Colonic mucosa (tissue), 4 donors: ENCODE measurements at regions not wholly inside any gene's neighbourhood (a gene's known extent, or its start where the extent isn't known, plus 50 kb on each side); places are given as distances from the start of the nearest gene placed in this dataset.
"Not testable (repeated sequence)": the region's sequence is repeated elsewhere in the genome, so short reads cannot be mapped to it uniquely, and the experiment has no call there.

Source experiments
- DNase-seq: peaks from one replicate; pipeline ENCODE4 v3.0.0-alpha.2; 2020
- H3K27ac ChIP-seq: fragments of 200-600 bp; one replicate; pipeline ENCODE4 v1.8.0; 2021
- H3K27me3 ChIP-seq: fragments of 200-600 bp; one replicate; pipeline ENCODE4 v1.8.0; 2021
- H3K36me3 ChIP-seq: fragments of 200-600 bp; one replicate; pipeline ENCODE4 v1.8.0; 2021
- H3K4me1 ChIP-seq: fragments of 200-600 bp; one replicate; pipeline ENCODE4 v1.8.0; 2021; ENCODE audit warnings: mild to moderate bottlenecking
- H3K4me3 ChIP-seq: fragments of 200-600 bp; one replicate; pipeline ENCODE4 v1.8.0; 2021
- H3K9ac ChIP-seq, 2 donors: one replicate each; pipeline ENCODE4 v1.7.0; 2013; ENCODE audit warnings: control low read depth in 2 of 2, low read depth in 2 of 2, low read length in 2 of 2
- H3K9me3 ChIP-seq: fragments of 200-600 bp; one replicate; pipeline ENCODE4 v1.8.0; 2021
- intact Hi-C: fragments of 100-400 bp; cut with DNase I; formaldehyde crosslinking; loops from one replicate; pipeline ENCODE4 v1.14.1; 2022
- TF ChIP-seq, protein P1 (sequence below): fragments of 200-600 bp; IDR thresholded peaks from one replicate; pipeline ENCODE4 v1.8.0; 2022; ENCODE audit warnings: antibody characterized with exemption, mild to moderate bottlenecking
- donor health status: healthy.
- donor health status: DM: no; HTN: no; CAD: no.
- donor health status: DM: no; HTN: no; CAD: no.

DNA sequence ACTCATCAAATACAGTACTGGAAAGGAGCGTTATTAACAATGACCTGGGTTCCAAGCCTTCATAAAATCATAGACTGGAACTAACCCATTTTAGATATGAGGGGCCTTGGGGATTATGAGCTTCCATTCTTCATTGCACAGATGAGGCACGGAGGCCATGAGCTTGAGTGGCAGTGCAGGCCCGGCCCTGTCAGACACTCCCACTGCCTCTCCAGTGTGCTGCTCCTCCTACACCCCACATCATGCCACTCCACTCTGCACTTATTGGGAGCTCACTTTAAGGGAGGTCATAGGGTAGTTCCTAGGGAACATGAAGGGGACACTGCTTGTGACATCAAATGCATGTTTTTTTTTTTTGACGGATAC is 77.9 kb downstream of the TSN start:
- Histone ChIP-seq H3K9me3 (no peaks in the 10 kb centered on the region), H3K27ac (no peak overlapping the region), H3K4me1 (no peaks in the 10 kb centered on the region), H3K36me3 (no peaks in the 10 kb centered on the region), H3K27me3 (no peaks in the 10 kb centered on the region), H3K9ac (no peak overlapping the region), H3K4me3 (no peak overlapping the region)
- intact Hi-C loops: no loop called here
- TF ChIP-seq, protein P1, sequence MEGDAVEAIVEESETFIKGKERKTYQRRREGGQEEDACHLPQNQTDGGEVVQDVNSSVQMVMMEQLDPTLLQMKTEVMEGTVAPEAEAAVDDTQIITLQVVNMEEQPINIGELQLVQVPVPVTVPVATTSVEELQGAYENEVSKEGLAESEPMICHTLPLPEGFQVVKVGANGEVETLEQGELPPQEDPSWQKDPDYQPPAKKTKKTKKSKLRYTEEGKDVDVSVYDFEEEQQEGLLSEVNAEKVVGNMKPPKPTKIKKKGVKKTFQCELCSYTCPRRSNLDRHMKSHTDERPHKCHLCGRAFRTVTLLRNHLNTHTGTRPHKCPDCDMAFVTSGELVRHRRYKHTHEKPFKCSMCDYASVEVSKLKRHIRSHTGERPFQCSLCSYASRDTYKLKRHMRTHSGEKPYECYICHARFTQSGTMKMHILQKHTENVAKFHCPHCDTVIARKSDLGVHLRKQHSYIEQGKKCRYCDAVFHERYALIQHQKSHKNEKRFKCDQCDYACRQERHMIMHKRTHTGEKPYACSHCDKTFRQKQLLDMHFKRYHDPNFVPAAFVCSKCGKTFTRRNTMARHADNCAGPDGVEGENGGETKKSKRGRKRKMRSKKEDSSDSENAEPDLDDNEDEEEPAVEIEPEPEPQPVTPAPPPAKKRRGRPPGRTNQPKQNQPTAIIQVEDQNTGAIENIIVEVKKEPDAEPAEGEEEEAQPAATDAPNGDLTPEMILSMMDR: no peak
- DNase-seq: no peak

DNA sequence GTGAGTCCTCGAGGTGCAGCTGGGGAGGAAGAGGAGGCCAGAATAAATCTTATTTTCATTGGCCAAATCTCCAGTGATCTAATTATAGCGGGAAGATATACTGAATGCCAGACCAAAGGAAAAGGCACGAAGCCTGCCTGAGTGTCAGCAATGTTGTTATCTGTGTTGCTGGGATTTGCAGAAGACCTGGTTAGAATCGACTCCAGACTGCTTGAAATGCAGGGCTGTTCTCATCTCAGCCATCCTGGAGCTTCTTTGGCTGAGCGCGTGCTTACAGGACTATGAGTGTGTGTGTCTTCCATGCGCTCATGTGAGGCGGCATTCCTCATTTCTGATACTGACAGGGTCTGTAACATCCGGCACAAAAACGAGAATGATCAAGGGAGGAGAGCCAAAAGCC is 81.2 kb downstream of the TSN start:
- no peaks in the 10 kb centered on the region for H3K36me3 ChIP-seq
- H3K27me3 ChIP-seq: no peaks in the 10 kb centered on the region
- H3K27ac ChIP-seq: no peak overlapping the region
- H3K9ac ChIP-seq: no peak overlapping the region
- intact Hi-C loops: no loop called here
- TF ChIP-seq, protein P1: no peak
- H3K4me3 ChIP-seq: no peak overlapping the region
- H3K9me3 ChIP-seq: no peaks in the 10 kb centered on the region
- no peaks in the 10 kb centered on the region for H3K4me1 ChIP-seq
- no peak for DNase-seq

DNA sequence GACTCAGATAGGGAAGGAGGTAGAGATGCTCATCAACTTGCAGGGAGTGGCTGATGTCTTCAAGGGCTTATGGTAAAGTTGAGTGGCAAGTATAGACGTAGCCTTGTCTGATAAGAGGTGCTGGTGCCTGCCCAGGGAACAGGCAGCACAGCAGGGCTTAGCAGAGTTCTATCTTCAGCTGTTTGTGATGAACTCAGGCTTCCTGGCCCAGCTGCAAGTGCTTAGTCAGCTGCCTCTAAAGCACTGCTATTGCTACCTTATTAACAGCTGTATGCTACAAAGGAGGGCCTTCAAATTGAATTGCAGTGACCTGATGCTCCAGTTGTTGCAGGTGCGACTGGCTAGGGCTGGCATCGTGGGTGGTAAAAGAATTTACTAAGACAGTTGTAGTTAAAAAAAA is 82.1 kb downstream of the TSN start:
- Histone ChIP-seq H3K27me3 (no peaks in the 10 kb centered on the region), H3K9me3 (no peaks in the 10 kb centered on the region), H3K9ac (no peak overlapping the region), H3K4me1 (no peaks in the 10 kb centered on the region), H3K27ac (no peak overlapping the region), H3K4me3 (no peak overlapping the region), H3K36me3 (no peaks in the 10 kb centered on the region)
- intact Hi-C loops: no loop called here
- no peak for DNase-seq
- TF ChIP-seq, protein P1: no peak

DNA sequence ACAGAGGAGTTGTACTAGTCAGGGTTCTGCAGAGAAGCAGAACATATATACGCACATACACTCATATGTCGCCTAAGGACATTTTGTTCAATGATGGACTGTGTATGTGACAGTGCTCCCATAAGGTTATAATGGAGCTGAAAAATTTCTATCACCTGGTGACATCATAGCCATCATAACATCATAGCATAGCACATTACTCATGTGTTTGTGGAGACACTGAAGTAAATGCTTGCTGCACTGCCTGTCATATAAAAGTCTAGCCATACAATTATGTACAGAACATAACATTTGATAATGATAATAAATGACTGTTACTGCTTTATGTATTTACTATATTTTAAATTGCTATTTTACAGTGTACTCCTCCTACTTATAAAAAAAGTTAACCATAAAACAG is 83.1 kb downstream of the TSN start:
- intact Hi-C loops: no loop called here
- Histone ChIP-seq H3K9me3 (no peaks in the 10 kb centered on the region), H3K9ac (no peak overlapping the region), H3K27ac (no peak overlapping the region), H3K4me1 (no peaks in the 10 kb centered on the region), H3K27me3 (no peaks in the 10 kb centered on the region), H3K4me3 (no peak overlapping the region), H3K36me3 (no peaks in the 10 kb centered on the region)
- no peak for DNase-seq
- TF ChIP-seq, protein P1: no peak

DNA sequence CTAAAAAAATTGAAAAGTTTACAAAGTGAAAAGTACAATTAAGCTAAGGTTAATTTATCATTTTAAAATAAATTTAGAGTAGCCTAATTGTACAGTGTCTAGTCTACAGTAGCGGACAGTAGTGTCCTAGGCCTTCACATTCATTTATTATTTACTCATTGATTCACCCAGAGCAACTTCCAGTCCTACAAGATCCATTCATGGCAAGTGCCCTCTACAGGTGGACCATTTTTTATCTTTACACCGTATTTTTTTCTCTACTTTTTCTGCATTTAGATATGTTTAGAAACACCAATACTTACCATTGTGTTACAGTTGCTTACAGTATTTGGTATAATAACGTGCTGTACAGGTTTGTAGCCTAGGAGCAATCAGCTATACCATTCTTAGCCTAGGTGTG is 84.1 kb downstream of the TSN start:
- no peaks in the 10 kb centered on the region for H3K4me1 ChIP-seq
- TF ChIP-seq, protein P1: no peak
- no peak for DNase-seq
- no peaks in the 10 kb centered on the region for H3K9me3 ChIP-seq
- no peak overlapping the region for H3K4me3 ChIP-seq
- H3K27me3 ChIP-seq: no peaks in the 10 kb centered on the region
- intact Hi-C loops: no loop called here
- no peaks in the 10 kb centered on the region for H3K36me3 ChIP-seq
- H3K9ac ChIP-seq: no peak overlapping the region
- H3K27ac ChIP-seq: no peak overlapping the region

DNA sequence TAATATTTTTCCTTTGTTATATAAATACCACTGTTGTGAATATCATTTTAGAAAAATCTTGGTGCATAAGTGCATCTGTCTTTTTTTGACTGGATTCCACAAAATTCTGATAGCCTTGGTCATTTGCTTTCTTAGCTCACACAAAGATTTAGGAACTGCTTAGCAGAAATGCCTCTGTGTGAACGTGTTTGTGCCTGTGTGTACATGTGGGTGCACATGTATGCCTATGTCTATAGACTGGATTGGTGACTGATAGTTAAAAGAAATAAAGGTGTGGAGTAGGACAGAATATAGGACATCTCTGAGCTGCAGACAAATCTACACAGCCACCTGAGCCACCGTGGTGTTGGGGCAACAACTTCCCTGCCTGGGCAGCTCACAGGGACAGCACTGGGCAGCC is 93.8 kb downstream of the TSN start:
- H3K36me3 ChIP-seq: no peaks in the 10 kb centered on the region
- no peak for DNase-seq
- H3K27me3 ChIP-seq: no peaks in the 10 kb centered on the region
- no peak overlapping the region for H3K9ac ChIP-seq
- intact Hi-C loops: no loop called here
- H3K4me3 ChIP-seq: no peak overlapping the region
- no peaks in the 10 kb centered on the region for H3K9me3 ChIP-seq
- H3K4me1 ChIP-seq: no peaks in the 10 kb centered on the region
- H3K27ac ChIP-seq: no peak overlapping the region
- TF ChIP-seq, protein P1: no peak

DNA sequence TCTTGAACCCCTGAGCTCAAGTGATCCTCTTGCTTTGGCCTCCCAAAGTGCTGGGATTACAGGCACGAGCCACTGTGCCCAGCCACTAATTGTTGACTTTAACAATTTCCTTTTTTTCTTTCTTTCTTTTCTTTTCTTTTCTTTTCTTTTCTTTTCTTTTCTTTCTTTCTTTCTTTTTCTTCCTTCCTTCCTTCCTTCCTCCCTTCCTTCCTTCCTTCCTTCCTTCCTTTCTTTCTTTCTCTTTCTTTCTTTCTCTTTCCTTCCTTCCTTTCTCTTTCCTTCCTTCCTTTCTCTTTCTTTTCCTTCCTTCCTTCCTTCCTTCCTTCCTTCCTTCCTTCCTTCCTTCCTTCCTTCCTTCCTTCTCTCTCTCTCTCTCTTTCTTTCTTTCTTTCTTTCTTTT is 97.7 kb downstream of the TSN start:
- H3K4me1 ChIP-seq, DNase-seq, H3K9ac ChIP-seq, H3K4me3 ChIP-seq, H3K27ac ChIP-seq, H3K9me3 ChIP-seq, H3K27me3 ChIP-seq, intact Hi-C loops, H3K36me3 ChIP-seq: not testable (repeated sequence)
